ENCODE measurements at regions not wholly inside any gene's neighbourhood (a gene's known extent, or its start where the extent isn't known, plus 50 kb on each side); places are given as distances from the start of the nearest gene placed in this dataset.

DNA sequence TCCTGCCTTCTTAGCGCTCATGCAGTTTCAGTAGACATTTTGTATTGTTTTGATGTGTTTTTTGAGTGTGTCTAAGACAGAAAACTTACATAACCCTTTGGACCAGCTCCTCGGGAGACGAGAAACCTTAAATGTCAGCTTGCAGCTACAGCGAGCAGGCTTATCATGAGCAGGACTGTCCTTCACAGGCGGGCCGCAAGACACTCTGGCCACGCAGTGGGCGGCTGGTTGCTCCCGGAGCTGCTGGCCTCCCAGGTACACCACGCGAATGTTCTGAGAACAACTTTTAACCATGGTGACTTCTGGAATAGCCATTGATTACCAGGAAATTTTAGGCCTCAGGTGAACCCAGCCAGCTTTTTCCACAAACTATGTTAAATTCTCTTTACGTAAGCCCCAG, 164.1 kb upstream of the DIO3 start:
- TF ChIP-seq ZNF792 (CRISPR knock-in tag; IDR thresholded peaks at IDR 0.05): no peak
- no peak for TF ChIP-seq MYC (CRISPR knock-in tag; IDR thresholded peaks at IDR 0.05; ENCODE audit: borderline replicate concordance)
- TF ChIP-seq, protein P1, sequence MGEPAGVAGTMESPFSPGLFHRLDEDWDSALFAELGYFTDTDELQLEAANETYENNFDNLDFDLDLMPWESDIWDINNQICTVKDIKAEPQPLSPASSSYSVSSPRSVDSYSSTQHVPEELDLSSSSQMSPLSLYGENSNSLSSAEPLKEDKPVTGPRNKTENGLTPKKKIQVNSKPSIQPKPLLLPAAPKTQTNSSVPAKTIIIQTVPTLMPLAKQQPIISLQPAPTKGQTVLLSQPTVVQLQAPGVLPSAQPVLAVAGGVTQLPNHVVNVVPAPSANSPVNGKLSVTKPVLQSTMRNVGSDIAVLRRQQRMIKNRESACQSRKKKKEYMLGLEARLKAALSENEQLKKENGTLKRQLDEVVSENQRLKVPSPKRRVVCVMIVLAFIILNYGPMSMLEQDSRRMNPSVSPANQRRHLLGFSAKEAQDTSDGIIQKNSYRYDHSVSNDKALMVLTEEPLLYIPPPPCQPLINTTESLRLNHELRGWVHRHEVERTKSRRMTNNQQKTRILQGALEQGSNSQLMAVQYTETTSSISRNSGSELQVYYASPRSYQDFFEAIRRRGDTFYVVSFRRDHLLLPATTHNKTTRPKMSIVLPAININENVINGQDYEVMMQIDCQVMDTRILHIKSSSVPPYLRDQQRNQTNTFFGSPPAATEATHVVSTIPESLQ (CRISPR knock-in tag; conservative IDR thresholded peaks at IDR 0.05): no peak
- no peak for TF ChIP-seq ARNT (IDR thresholded peaks at IDR 0.05)
- TF ChIP-seq, protein P2, sequence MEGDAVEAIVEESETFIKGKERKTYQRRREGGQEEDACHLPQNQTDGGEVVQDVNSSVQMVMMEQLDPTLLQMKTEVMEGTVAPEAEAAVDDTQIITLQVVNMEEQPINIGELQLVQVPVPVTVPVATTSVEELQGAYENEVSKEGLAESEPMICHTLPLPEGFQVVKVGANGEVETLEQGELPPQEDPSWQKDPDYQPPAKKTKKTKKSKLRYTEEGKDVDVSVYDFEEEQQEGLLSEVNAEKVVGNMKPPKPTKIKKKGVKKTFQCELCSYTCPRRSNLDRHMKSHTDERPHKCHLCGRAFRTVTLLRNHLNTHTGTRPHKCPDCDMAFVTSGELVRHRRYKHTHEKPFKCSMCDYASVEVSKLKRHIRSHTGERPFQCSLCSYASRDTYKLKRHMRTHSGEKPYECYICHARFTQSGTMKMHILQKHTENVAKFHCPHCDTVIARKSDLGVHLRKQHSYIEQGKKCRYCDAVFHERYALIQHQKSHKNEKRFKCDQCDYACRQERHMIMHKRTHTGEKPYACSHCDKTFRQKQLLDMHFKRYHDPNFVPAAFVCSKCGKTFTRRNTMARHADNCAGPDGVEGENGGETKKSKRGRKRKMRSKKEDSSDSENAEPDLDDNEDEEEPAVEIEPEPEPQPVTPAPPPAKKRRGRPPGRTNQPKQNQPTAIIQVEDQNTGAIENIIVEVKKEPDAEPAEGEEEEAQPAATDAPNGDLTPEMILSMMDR (CRISPR knock-in tag; IDR thresholded peaks at IDR 0.05): no peak
- TF ChIP-seq EZH2 (conservative IDR thresholded peaks at IDR 0.05; ENCODE audit: low read depth, low read length): no peak
- no peak for TF ChIP-seq ATF1 (CRISPR knock-in tag; IDR thresholded peaks at IDR 0.05)
